Astrocyte of the cerebellum (primary cell): ENCODE measurements at regions not wholly inside any gene's neighbourhood (a gene's known extent, or its start where the extent isn't known, plus 50 kb on each side); places are given as distances from the start of the nearest gene placed in this dataset.

Source experiments
- DNase-seq: peaks from one replicate; pipeline ENCODE4 v3.0.0-alpha.2; 2011; ENCODE audit warnings: low read depth
- H3K4me3 ChIP-seq: 2 replicates; pipeline ENCODE4 v1.5.1; 2011; ENCODE audit warnings: mild to moderate bottlenecking, low read depth, low read length, moderate library complexity
- CTCF ChIP-seq: IDR thresholded peaks from 2 replicates; pipeline ENCODE4 v1.5.1; 2012; ENCODE audit warnings: low read length, low read depth, moderate library complexity, mild to moderate bottlenecking; ENCODE audit errors: missing control alignments
- in situ Hi-C: cut with HindIII; loops from 2 replicates; pipeline ENCODE4 v1.10.0; 2017; ENCODE audit warnings: low sequenced_read_pairs

GRCh38 chr16:7221157-7221556 is 111.5 kb upstream of the RBFOX1 start:
- in situ Hi-C loops: no loop called here
- TF ChIP-seq CTCF: no peak
- no peak overlapping the region for H3K4me3 ChIP-seq
- no peak for DNase-seq

- in situ Hi-C loops: no loop called here
- no peak overlapping the region for H3K4me3 ChIP-seq
- no peak for DNase-seq
- no peak for TF ChIP-seq CTCF
Observed at GRCh38 chr16:7218936-7219335, 113.7 kb upstream of the RBFOX1 start.

GRCh38 chr16:7217797-7218196 is 114.8 kb upstream of the RBFOX1 start:
- in situ Hi-C loops: no loop called here
- H3K4me3 ChIP-seq: no peak overlapping the region
- TF ChIP-seq CTCF: no peak
- no peak for DNase-seq

GRCh38 chr16:7216719-7217118 is 115.9 kb upstream of the RBFOX1 start:
- DNase-seq: no peak
- no peak overlapping the region for H3K4me3 ChIP-seq
- TF ChIP-seq CTCF: no peak
- in situ Hi-C loops: no loop called here

- in situ Hi-C loops: no loop called here
- no peak overlapping the region for H3K4me3 ChIP-seq
- no peak for TF ChIP-seq CTCF
- no peak for DNase-seq
Observed at GRCh38 chr16:7211781-7212180, 120.9 kb upstream of the RBFOX1 start.

GRCh38 chr16:7209598-7209997 is 123.0 kb upstream of the RBFOX1 start:
- no peak overlapping the region for H3K4me3 ChIP-seq
- TF ChIP-seq CTCF: no peak
- in situ Hi-C loops: no loop called here
- DNase-seq: no peak

- no peak for DNase-seq
- no peak for TF ChIP-seq CTCF
- no peak overlapping the region for H3K4me3 ChIP-seq
- in situ Hi-C loops: no loop called here
Observed at GRCh38 chr16:7206469-7206868, 126.2 kb upstream of the RBFOX1 start.
